AML-193 (cell line): ENCODE measurements at regions not wholly inside any gene's neighbourhood (a gene's known extent, or its start where the extent isn't known, plus 50 kb on each side); places are given as distances from the start of the nearest gene placed in this dataset.
A peak's percentile ranks its signal among the peaks of the same experiment; 100 is the strongest.
"Not testable (repeated sequence)": the region's sequence is repeated elsewhere in the genome, so short reads cannot be mapped to it uniquely, and the experiment has no call there.

ENCODE experiments used
- DNase-seq, 2 experiments: peaks; one replicate each; lab custom pipeline; 2025; lab: John Stamatoyannopoulos, UW

DNA sequence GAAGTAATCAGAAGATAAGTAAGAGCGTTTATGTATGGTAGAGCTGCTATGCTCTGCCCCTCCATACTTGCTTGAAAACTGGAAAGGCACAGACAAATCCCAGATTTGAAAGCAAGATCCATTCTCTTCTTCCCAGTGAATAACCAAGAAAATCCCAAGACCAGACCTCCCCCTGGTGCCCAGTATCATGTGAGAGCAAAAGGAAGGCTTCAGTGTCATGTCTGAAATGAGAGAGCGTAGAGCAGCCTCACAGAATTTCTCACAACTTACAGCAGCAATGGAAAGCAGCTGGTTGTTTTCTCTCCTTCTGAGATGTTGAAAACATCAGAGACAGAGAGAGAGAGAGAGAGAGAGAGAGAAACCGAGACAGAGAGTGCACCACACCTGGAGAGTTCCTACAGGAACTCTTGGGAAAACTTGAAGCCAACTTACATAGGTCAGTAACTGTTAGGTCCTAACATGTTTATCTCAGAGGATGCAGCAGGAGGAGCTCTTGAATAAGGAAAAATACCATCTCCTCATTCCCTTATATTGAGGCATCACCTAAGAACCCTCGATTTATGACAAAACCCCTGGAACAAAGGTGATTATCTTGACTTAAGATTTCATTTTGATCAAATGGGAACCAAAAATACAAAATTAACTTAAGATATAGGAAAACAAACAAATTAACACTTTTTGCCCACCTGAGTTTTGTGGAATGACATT, 273.3 kb downstream of the NSUN3 start:
- DNase-seq = peak; percentile 12 to 19

- no peak for DNase-seq
These were observed 282.2 kb downstream of the NSUN3 start for GRCh38 chr3:94345101-94345500.

DNA sequence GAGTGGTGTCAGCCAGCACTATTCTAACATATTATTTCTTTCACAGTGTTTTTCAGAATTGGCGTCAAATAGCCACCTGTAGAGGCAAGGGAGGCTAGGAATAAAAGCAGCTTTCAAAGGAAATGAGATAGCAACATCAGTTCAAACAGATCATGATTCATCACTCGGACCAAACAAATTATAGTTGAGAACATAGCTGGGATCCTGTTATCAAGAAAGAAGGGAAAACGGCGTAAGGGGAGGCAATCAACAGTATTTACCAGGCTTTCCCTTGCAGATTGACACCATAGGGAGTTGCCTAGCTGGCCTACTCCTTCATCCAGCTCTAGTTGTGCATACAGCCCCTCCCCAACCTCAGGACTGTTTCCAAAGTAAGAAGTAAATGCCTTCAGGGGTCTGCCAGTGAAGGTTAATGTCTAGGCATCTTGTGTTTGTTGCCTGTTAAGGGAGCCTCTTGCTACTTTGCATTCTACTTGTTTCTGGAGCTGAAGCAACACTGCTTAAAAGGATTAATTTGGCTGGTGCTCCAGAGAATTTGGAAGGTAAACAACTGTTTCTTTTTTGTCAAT, 286.5 kb downstream of the NSUN3 start:
- no peak for DNase-seq

- DNase-seq = no peak
These were observed 293.7 kb downstream of the NSUN3 start for GRCh38 chr3:94356581-94356980.

- no peak for DNase-seq
These were observed 297.1 kb downstream of the NSUN3 start for GRCh38 chr3:94359996-94360395.

DNA sequence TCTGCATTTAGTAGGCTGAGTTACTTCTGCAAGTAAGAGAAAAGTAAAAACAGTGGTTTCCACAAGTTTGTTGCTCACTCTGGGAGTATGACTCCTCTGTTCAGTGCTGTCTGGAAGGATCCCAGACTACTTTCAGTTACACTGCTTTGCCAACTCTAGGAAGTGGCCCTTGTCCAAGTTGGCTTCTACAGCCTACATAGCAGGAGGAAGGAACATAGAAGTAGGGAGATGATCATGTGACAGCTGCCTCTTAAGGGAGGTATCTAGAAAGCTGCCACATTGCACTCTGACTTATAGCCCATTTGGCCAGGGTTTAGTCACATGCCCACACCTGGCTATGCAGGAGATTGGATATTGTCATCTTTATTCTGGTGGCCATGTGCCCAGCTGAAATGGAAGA, 298.1 kb downstream of the NSUN3 start:
- no peak for DNase-seq

DNA sequence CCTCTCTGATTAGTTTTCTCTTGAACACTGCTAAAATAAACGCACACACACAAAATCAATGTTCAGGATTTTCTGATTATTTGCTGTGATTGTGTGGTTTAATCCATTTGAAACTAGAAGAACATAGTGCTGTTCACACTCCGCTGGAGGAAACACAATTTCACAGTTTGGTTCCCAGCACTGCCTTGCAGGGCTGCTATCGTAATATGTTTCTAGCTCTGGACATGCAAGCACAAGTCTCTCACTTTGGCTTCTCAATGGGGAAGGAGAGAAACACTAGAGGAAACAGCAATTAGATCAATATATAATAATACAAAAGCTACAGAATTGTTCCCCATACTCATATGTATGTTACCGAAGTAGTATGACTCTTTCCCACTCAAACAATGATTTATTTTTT, 299.5 kb downstream of the NSUN3 start:
- no peak for DNase-seq

DNA sequence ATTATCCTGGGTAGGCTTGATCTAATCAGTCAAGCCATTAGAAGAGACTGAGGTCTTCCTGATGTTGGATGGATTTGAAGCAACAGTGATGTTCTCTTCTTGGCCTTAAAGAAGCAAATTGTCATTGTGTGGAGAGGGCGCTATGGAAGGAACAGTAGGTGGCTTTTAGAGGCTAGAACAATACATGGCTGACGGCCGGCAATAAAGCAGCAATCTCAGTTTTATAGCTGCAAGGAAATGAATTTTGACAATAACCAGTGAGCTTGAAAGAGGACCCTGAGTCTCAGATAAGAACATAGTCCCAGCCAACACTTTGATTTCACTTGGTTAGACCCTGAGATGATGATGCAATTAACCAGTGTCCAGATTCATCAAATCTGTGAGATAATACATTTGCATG, 302.1 kb downstream of the NSUN3 start:
- DNase-seq = no peak

DNA sequence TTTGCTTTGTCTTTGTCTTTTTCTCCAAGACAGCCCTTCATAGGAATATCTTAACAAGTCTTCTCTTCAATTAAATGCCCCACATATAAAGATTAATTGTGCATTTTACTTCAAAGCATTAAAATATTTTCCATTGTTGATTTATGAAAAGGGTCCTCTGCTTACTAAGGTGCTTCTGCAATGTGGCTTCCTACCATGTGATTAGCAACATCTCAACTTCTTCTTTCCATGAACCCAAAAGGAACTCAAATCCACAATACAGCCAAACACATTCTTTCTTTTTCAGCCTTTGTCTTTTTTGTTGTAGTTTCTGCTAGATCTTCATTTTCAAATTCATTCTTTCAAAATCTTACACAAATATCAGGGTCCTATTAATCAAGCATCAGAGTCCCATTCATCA, 309.2 kb downstream of the NSUN3 start:
- no peak for DNase-seq

DNA sequence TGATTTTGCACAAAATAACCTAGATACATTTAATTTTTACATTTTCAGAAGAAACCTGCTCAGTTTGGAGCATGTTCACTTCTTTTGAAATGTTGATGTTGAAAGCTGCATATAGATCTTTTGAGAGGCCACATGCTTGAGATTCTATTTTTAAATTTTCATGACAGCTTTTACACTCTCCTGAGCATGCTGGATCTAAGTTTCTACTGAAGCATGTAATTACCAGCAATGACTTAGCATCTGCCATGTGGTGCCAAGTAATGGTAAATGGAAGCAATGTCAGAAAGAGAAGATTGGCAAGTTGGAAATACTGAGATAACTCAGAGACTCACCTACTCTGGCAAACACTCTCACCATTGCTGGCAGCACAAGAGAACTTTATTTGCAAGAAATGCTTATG, 310.6 kb downstream of the NSUN3 start:
- DNase-seq = no peak

- no peak for DNase-seq
These were observed 311.7 kb downstream of the NSUN3 start for GRCh38 chr3:94374439-94375161.

DNA sequence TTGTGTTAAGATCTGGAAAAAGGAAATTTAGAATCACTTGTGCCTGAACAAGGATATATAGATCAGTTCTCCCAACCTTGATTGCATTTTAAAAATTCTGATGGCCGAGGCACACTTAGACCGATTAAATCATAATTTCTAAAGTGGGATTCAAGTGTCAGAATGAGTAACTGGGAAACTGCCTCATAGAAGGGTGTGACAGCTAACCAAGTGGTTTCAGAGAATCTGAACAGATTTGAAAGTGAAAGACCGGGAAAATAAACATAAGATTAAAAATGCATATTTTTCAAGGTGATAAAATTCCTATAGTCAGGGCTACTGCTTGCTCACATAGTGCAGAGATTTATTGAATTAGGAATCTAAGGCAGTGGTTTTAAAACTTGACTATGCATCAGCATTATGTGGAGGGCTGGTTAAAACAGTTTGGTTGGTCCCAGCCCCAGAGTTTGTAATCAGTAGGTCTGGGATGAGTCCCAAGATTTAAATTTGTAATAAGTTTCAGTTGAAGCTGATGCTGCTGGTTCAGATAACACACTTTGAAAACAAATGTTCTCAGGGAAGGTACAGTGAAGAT, 314.3 kb downstream of the NSUN3 start:
- not testable (repeated sequence) for DNase-seq

- DNase-seq = not testable (repeated sequence)
These were observed 315.0 kb downstream of the NSUN3 start for GRCh38 chr3:94377863-94378262.

GRCh38 chr3:94378322-94378721, 315.5 kb downstream of the NSUN3 start:
- DNase-seq = no peak

- no peak for DNase-seq
These were observed 316.4 kb downstream of the NSUN3 start for GRCh38 chr3:94379264-94379663.

DNA sequence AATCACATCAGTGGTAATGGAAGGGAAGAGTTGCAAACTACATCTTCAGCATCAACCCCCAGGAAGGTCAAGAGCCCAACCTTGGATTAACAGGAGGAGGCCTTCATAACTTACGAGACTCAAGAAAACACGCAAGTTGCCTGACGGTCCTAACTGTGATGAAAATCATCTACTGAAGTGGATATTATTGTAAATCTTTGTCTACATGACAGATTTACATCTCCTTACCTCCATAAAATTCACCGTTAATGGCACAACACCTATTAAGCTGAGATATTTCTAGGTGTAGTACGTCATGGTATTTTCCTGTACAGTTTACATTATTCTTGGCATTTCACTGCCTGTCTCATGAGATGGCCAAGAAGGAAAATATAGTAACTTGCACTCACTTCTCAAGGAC, 332.0 kb downstream of the NSUN3 start:
- DNase-seq = no peak

GRCh38 chr3:94395851-94396250, 333.0 kb downstream of the NSUN3 start:
- DNase-seq = no peak

DNA sequence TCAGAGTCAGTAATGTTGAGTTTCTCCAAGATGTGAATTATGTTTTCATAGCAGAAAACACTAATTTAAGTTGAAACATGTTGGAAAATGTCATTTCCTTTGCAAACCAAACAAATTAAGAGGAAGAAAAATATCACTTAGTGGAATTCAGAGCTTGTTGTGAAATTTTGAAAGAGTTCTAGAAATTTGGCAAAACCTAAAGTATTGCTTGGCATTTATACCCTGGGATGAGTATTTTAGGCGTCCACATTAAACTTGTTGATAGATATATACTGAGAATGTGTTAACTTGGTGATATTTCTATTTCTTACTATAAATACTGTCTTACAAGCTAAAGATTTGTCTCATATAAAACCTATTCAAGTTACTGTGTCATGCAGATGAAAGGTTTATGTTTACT, 335.2 kb downstream of the NSUN3 start:
- no peak for DNase-seq

DNA sequence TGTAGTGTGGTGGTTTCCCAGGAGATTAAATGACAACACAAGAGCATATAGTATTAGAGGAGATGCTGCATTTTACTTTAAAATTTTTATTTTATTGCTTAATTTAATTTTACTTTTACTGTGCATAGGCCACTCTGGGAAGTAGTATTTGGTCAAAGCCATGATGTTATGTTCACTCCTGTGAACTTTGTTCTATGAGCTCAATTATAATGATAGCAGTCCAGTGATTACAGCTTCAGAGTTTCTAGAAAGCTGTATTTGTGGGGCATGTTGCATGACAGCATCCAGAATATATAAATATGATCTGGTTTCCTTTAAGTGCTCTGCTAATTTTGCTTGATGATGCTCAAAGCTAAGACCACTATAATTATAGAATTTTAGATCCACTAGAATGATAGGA, 338.6 kb downstream of the NSUN3 start:
- DNase-seq = no peak

GRCh38 chr3:94402126-94402525, 339.3 kb downstream of the NSUN3 start:
- no peak for DNase-seq

- DNase-seq = no peak
These were observed 342.6 kb downstream of the NSUN3 start for GRCh38 chr3:94405258-94406035.

DNA sequence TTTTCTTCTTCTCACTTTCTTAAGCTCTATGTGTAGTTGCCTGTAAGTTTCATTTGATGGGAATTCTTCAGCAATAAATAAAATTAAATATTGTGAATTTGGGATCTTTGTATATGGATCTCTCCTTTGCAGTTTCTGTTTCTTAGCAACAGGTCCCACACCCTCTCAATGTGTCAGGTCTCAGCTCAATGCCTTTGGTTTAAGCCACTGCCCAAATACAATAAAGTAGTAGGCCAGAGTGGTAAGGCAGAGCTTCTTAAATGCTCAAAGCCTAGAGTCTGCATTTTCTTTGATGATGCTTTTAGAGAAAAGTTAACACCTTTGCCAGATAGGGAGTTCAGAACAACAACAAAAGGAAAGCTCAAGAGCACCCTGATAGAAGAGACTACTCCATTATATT, 343.7 kb downstream of the NSUN3 start:
- DNase-seq = no peak
